ENCODE measurements at regions not wholly inside any gene's neighbourhood (a gene's known extent, or its start where the extent isn't known, plus 50 kb on each side); places are given as distances from the start of the nearest gene placed in this dataset.

- no peak for DNase-seq (ENCODE audit: low spot score)
Measured at GRCh38 chr7:155181768-155182167, 111.6 kb downstream of the HTR5A start.

- no peak for DNase-seq (ENCODE audit: low spot score)
Measured at GRCh38 chr7:155182406-155182970, 112.4 kb downstream of the HTR5A start.

GRCh38 chr7:155183655-155184054, 113.5 kb downstream of the HTR5A start:
- DNase-seq (ENCODE audit: low spot score), result no peak

GRCh38 chr7:155184923-155185322, 112.8 kb upstream of the INSIG1 start:
- no peak for DNase-seq (ENCODE audit: low spot score)

DNA sequence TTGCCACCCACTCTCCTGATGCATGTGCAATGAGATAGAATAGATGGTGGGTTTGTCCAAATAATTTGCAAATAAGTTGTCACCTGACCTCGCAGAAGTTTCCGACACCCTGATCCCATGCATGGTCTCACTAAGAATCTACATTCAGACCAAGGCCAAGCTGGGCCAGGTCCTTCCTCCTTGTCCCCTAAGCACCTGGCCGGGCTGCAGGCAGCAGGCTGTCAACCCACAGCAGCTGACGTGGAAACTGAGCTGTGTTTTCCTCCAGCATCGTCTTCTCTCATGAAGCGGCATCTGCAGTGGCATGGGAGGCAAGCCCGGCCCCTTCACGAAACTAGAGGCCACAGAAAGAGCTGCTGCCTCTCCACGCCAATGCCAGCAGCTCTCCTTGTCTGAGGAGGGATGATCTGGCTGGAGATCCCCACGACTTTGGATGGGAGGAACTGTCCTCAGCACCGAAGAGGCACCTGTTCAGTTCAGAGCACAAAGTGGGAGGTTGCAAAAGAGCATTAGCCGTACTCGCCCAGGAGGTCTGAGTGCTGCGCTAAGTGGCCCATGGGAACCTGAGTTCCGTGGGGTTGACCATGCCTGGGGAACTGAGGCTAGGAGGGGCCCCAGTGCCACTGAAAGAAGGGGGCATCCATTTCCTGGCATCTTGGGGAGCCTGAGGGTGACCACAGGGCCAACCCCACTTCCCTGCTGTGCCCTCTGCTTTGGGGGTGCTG, 110.5 kb upstream of the INSIG1 start:
- DNase-seq (ENCODE audit: low spot score), result no peak

DNA sequence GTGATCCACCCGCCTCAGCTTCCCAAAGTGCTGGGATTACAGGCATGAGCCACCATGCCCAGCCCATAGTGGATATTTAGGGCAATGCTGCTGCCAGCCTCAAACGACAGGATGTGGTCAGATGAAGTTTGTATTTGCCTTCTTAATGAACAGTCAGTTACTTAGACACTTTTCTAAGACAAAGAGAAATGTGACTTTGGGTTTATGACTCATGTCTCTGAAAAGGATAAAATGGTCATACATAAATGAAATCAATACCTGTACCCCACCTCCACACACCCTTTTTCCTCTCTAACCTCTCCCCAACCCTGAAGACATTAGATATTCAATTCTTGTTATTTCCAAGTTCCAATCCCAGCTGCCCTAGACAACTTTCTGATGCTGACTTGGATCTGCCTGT, 109.3 kb upstream of the INSIG1 start:
- no peak for DNase-seq (ENCODE audit: low spot score)

DNA sequence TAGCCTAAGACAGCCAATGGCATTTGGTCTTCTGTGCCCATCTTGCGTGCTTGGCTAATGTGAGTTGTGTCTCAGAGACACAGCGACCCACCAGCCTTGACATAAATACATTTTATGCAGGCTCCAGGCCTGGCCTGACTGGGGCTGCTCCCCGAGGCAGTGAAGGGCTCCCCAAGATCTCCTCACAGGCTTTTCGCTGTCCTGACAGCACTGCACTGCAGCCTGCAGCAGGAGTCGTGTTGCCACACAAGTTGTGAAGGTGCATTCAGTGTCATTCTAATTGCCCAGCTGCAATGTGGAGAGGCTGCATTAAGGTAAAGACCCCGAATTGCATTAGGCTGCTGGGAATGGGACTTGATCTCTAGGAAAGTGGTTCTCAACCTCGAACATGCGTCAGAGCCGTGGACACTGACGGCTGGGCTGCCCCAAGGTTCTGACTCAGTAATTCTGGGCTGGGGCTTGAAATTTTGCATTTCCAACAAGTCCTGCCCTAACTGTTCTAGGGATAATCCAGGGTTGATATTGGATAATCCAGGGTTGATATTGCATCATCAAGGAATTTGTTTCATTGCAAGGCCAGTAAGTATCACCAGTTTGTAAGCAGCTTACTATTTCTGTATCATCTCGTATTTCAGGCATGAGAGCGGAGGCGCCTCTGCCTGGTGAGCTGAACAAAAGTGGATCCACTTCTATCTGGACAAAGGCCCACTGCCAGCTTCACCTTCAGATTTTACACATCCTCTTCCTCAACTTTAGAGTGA, 108.7 kb upstream of the INSIG1 start:
- no peak for DNase-seq (ENCODE audit: low spot score)

- DNase-seq (ENCODE audit: low spot score), result no peak
Measured at GRCh38 chr7:155189590-155189989, 108.1 kb upstream of the INSIG1 start.

- DNase-seq (ENCODE audit: low spot score), result peak; percentile 76
Measured at GRCh38 chr7:155190688-155191087, 107.0 kb upstream of the INSIG1 start.

DNA sequence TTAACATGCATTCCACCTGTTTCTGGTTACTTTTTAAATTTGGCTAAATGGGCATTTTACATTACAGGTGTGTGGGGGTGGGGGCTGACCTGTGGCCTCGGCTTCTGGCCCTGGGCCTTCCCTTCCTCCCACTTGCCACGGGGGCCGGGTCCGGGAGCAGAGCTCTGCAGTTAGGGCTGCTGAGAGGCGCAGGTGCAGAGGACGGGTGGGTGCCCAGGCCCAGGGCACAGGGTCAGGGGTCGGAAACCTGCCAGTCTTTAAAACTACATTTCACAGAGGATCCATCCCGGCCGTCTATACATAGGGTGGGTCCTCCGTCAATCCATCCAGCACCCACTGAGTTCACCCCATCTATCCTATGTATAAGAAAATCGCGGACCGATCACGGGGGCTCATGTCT, 106.5 kb upstream of the INSIG1 start:
- no peak for DNase-seq (ENCODE audit: low spot score)

- DNase-seq (ENCODE audit: low spot score), result no peak
Measured at GRCh38 chr7:155191901-155192478, 105.7 kb upstream of the INSIG1 start.

GRCh38 chr7:155192961-155193640, 104.6 kb upstream of the INSIG1 start:
- no peak for DNase-seq (ENCODE audit: low spot score)

DNA sequence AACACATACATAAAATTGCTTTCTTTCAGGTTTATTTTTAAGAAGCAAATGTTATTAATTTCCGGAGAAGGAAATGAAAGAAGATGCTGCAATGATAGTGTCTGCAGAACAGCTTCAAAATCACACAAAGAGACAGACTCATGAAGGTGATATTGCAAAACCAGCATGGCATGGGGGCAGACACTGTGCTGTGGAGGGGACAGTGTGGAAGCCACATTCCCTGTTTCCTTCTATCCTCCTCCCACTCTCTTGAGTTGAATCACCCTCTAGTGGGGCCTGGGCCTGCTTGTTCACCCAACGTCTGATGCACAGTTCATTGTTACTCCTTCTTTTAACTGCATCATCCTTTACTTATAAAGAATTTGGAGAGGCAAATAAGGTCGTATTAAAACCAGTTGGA, 104.0 kb upstream of the INSIG1 start:
- DNase-seq (ENCODE audit: low spot score), result no peak

DNA sequence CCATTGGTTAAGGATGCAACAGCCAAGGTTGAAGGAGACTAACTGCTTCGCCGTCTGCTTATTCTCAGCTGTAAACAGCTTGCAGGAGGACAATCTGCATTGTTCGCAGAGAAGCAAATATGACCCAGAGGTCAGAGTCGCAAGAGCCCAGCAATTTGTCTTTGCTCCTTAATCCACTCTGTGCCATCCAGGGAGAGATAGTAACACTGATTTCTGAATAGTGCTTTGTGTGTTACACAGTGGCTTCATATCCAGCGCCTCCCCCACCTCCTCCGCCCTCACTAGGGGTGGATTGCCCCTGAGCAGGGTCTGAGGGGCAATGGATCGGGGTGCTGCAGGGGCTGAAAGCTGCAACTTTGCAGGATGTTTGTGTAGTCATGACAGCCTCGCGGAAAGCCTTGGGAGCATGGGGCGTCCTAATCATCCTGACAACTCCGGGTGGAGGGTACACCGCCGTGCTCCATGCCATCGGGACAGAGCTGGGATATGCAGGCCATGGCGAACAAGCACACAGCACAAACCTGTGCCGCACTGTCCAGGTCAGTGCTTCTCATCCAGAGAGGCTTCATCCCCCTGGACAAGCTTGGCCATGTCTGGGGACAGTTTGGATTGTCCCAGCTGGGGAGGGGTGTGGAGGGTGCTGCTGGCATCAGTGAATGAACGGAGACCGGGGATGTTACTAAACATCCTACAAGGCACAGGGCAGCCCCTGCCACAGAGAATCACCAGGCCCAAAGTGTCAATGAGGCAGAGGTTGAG, 103.1 kb upstream of the INSIG1 start:
- no peak for DNase-seq (ENCODE audit: low spot score)

DNA sequence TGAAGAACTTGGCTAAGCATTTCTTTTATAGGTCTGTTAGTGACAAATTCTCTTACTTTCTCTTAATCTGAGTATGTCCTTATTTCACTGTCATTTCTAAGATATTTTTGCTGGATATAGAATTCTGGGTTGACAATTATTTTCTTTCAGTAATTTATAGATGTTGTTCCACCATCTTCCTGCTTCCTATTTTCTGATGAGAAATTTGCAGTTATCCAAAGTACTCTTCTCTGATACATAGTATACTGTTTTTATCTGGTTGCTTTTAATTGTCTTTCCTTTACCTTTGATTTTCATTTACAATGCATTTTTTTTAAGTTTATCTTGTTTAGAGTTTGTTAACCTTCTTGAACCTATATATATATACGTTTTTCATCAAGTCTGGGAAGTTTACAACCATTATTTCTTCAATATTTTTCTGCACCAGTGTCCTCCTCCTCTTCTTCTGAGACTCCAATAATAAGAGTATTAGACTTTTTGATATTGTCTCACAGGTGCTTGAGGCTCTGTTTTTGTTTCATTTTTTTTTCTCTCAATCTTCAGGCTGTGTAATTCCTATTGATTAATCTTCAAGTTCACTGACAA, 101.6 kb upstream of the INSIG1 start:
- DNase-seq (ENCODE audit: low spot score), result no peak

GRCh38 chr7:155198196-155198892, 99.3 kb upstream of the INSIG1 start:
- no peak for DNase-seq (ENCODE audit: low spot score)

- DNase-seq (ENCODE audit: low spot score), result no peak
Measured at GRCh38 chr7:155198901-155199845, 98.5 kb upstream of the INSIG1 start.

- DNase-seq (ENCODE audit: low spot score), result no peak
Measured at GRCh38 chr7:155201325-155202087, 96.2 kb upstream of the INSIG1 start.

Data from HuH-7 (cell line).